Gastroesophageal sphincter (tissue), 3 donors: ENCODE measurements at regions not wholly inside any gene's neighbourhood (a gene's known extent, or its start where the extent isn't known, plus 50 kb on each side); places are given as distances from the start of the nearest gene placed in this dataset.

Experiments used
- CTCF ChIP-seq, 4 experiments: fragments of 200-600 bp in 2 of 4; fragments of 450-650 bp in 2 of 4; sonication (generic) in 1 of 4; IDR thresholded peaks; one replicate each; pipeline ENCODE4 v1.5.1; 2017 to 2019; ENCODE audit warnings: antibody characterized with exemption in 4 of 4, mild to moderate bottlenecking in 2 of 4, moderate library complexity in 2 of 4
- POLR2A ChIP-seq, 2 donors: fragments of 450-650 bp; IDR thresholded peaks; one replicate each; pipeline ENCODE4 v1.6.1; 2017; ENCODE audit warnings: antibody characterized with exemption in 2 of 2, mild to moderate bottlenecking in 2 of 2, moderate library complexity in 1 of 2

- no peak for TF ChIP-seq CTCF (IDR thresholded peaks at IDR 0.05)
- TF ChIP-seq POLR2A (IDR thresholded peaks at IDR 0.05), result no peak
These were observed 181.0 kb upstream of the ATP11B start for GRCh38 chr3:182612332-182612731.
